ENCODE measurements at regions not wholly inside any gene's neighbourhood (a gene's known extent, or its start where the extent isn't known, plus 50 kb on each side); places are given as distances from the start of the nearest gene placed in this dataset.

DNA sequence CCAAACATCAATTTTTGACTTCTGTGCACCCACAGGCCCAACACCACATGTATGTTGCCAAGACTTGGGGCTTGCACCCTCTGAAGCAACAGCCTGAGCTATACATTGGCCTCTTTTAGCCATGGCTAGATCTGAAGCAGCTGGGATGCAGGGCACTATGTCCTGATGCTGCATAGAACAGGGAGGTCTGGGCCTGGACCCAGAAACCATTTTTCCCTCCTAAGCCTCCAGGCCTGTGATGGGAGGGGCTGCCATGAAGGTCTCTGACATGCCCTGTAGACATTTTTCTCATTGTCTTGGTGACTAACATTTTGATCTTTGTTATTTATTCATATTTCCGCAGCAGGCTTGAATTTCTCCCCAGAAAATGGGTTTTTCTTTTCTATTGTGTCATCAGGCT is 330.0 kb downstream of the PYDC2 start:
- no peak for DNase-seq
- no peak for ATAC-seq
- peaks cover 16% of the 10 kb centered on the region for H3K9me3 ChIP-seq
- TF ChIP-seq, protein P1, sequence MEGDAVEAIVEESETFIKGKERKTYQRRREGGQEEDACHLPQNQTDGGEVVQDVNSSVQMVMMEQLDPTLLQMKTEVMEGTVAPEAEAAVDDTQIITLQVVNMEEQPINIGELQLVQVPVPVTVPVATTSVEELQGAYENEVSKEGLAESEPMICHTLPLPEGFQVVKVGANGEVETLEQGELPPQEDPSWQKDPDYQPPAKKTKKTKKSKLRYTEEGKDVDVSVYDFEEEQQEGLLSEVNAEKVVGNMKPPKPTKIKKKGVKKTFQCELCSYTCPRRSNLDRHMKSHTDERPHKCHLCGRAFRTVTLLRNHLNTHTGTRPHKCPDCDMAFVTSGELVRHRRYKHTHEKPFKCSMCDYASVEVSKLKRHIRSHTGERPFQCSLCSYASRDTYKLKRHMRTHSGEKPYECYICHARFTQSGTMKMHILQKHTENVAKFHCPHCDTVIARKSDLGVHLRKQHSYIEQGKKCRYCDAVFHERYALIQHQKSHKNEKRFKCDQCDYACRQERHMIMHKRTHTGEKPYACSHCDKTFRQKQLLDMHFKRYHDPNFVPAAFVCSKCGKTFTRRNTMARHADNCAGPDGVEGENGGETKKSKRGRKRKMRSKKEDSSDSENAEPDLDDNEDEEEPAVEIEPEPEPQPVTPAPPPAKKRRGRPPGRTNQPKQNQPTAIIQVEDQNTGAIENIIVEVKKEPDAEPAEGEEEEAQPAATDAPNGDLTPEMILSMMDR (IDR thresholded peaks at IDR 0.05): no peak
- intact Hi-C loops (cut with DNase I, micrococcal nuclease): no loop called here
- no peaks in the 10 kb centered on the region for H3K4me1 ChIP-seq (ENCODE audit: low read depth)
- H3K4me3 ChIP-seq: no peak overlapping the region
- H3K36me3 ChIP-seq (ENCODE audit: low read depth): no peaks in the 10 kb centered on the region

GRCh38 chr3:191792580-191792979 is 331.6 kb downstream of the PYDC2 start:
- TF ChIP-seq, protein P1 (IDR thresholded peaks at IDR 0.05): no peak
- intact Hi-C loops (cut with DNase I, micrococcal nuclease): no loop called here
- no peaks in the 10 kb centered on the region for H3K4me1 ChIP-seq (ENCODE audit: low read depth)
- ATAC-seq (no peak), DNase-seq (no peak)
- H3K36me3 ChIP-seq (ENCODE audit: low read depth): no peaks in the 10 kb centered on the region
- H3K9me3 ChIP-seq: peaks cover 18% of the 10 kb centered on the region
- no peak overlapping the region for H3K4me3 ChIP-seq

- TF ChIP-seq, protein P1 (IDR thresholded peaks at IDR 0.05): no peak
- no peak overlapping the region for H3K4me3 ChIP-seq
- ATAC-seq (no peak), DNase-seq (no peak)
- intact Hi-C loops (cut with DNase I, micrococcal nuclease): no loop called here
- H3K9me3 ChIP-seq: peaks cover 24% of the 10 kb centered on the region
- H3K36me3 ChIP-seq (ENCODE audit: low read depth): no peaks in the 10 kb centered on the region
- no peaks in the 10 kb centered on the region for H3K4me1 ChIP-seq (ENCODE audit: low read depth)
Measured at GRCh38 chr3:191795196-191795595, 334.2 kb downstream of the PYDC2 start.

DNA sequence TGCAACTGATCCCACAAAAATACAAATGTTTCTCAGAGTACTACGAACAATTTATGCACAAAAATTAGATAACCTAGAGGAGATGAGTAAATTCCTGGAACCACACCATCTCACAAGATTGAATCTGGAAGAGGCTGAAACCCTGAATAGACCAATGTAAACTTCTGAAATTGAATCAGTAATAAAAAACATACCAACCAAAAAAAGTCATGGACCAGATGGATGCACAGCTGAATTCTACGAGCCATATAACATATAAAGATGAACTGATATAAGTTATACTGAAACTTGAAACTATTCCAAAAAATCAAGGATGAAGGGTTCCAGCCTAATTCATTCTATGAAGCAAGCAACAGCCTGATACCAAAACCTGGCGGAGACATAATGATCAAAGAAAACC is 336.3 kb downstream of the PYDC2 start:
- TF ChIP-seq, protein P1 (IDR thresholded peaks at IDR 0.05): no peak
- no peaks in the 10 kb centered on the region for H3K4me1 ChIP-seq (ENCODE audit: low read depth)
- H3K9me3 ChIP-seq: peaks cover 27% of the 10 kb centered on the region
- H3K4me3 ChIP-seq: no peak overlapping the region
- intact Hi-C loops (cut with DNase I, micrococcal nuclease): no loop called here
- ATAC-seq: no peak
- no peak for DNase-seq
- no peaks in the 10 kb centered on the region for H3K36me3 ChIP-seq (ENCODE audit: low read depth)

GRCh38 chr3:191802671-191803070 is 341.7 kb downstream of the PYDC2 start:
- Histone ChIP-seq H3K4me3 (no peak overlapping the region), H3K9me3 (peaks cover 43% of the 10 kb centered on the region), H3K36me3 (ENCODE audit: low read depth) (no peaks in the 10 kb centered on the region), H3K4me1 (ENCODE audit: low read depth) (no peaks in the 10 kb centered on the region)
- TF ChIP-seq, protein P1 (IDR thresholded peaks at IDR 0.05): no peak
- ATAC-seq: no peak
- DNase-seq: no peak
- intact Hi-C loops (cut with DNase I, micrococcal nuclease): no loop called here

DNA sequence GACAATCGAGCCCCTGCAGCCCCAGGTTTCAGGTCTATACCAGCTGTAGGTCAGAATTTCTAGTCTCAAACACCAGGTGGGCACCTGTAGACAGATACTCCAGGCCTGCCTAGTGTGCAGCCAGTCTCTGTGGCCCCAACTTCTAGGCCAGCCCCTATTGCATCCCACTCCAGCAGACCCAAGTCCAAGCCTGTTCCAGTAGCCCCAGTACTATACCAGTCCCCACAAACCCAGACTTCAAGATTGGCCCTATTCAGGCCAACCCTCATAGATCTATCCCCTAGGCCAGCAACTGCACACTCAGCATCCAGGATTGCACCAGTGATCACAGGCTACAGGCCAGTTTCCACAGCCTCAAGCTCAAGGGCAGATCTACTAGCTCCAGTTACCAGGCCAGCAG is 344.0 kb downstream of the PYDC2 start:
- H3K9me3 ChIP-seq: peaks cover 47% of the 10 kb centered on the region
- intact Hi-C loops (cut with DNase I, micrococcal nuclease): no loop called here
- ATAC-seq: no peak
- TF ChIP-seq, protein P1 (IDR thresholded peaks at IDR 0.05): no peak
- H3K4me1 ChIP-seq (ENCODE audit: low read depth): no peaks in the 10 kb centered on the region
- no peaks in the 10 kb centered on the region for H3K36me3 ChIP-seq (ENCODE audit: low read depth)
- no peak overlapping the region for H3K4me3 ChIP-seq
- no peak for DNase-seq
